ENCODE measurements at regions not wholly inside any gene's neighbourhood (a gene's known extent, or its start where the extent isn't known, plus 50 kb on each side); places are given as distances from the start of the nearest gene placed in this dataset.

- no peaks in the 10 kb centered on the region for H3K4me1 ChIP-seq (ENCODE audit: control insufficient read depth, insufficient read depth, low read length)
- H3K4me3 ChIP-seq (ENCODE audit: low read length) = no peak overlapping the region
- H3K9me3 ChIP-seq (ENCODE audit: control insufficient read depth, insufficient read depth, low read length) = no peaks in the 10 kb centered on the region
- DNase-seq (ENCODE audit: low read depth, low spot score) = no peak
- no peaks in the 10 kb centered on the region for H3K36me3 ChIP-seq (ENCODE audit: control insufficient read depth, insufficient read depth, low read length)
- H3K27me3 ChIP-seq (ENCODE audit: control insufficient read depth, insufficient read depth, low read length) = no peaks in the 10 kb centered on the region
- H3K27ac ChIP-seq (ENCODE audit: low read length) = no peak overlapping the region
- no CpG with 5 or more reads among the region's 5 CpGs for WGBS (ENCODE audit: insufficient coverage, insufficient read length)
Observed at GRCh38 chr18:77716282-77716681, 466.6 kb downstream of the GALR1 start.

GRCh38 chr18:77733292-77733903 is 483.8 kb downstream of the GALR1 start:
- WGBS (ENCODE audit: insufficient coverage, insufficient read length) = no CpG with 5 or more reads among the region's 19 CpGs
- no peaks in the 10 kb centered on the region for H3K27me3 ChIP-seq (ENCODE audit: control insufficient read depth, insufficient read depth, low read length)
- H3K36me3 ChIP-seq (ENCODE audit: control insufficient read depth, insufficient read depth, low read length) = no peaks in the 10 kb centered on the region
- no peak overlapping the region for H3K27ac ChIP-seq (ENCODE audit: low read length)
- no peaks in the 10 kb centered on the region for H3K4me1 ChIP-seq (ENCODE audit: control insufficient read depth, insufficient read depth, low read length)
- peak; percentile 13 for DNase-seq (ENCODE audit: low read depth, low spot score)
- H3K4me3 ChIP-seq (ENCODE audit: low read length) = no peak overlapping the region
- H3K9me3 ChIP-seq (ENCODE audit: control insufficient read depth, insufficient read depth, low read length) = no peaks in the 10 kb centered on the region

GRCh38 chr18:77736842-77737241 is 487.2 kb downstream of the GALR1 start:
- H3K27me3 ChIP-seq (ENCODE audit: control insufficient read depth, insufficient read depth, low read length) = no peaks in the 10 kb centered on the region
- DNase-seq (ENCODE audit: low read depth, low spot score) = no peak
- no peak overlapping the region for H3K4me3 ChIP-seq (ENCODE audit: low read length)
- no peaks in the 10 kb centered on the region for H3K4me1 ChIP-seq (ENCODE audit: control insufficient read depth, insufficient read depth, low read length)
- H3K27ac ChIP-seq (ENCODE audit: low read length) = no peak overlapping the region
- WGBS (ENCODE audit: insufficient coverage, insufficient read length) = no CpG with 5 or more reads among the region's 4 CpGs
- no peaks in the 10 kb centered on the region for H3K36me3 ChIP-seq (ENCODE audit: control insufficient read depth, insufficient read depth, low read length)
- H3K9me3 ChIP-seq (ENCODE audit: control insufficient read depth, insufficient read depth, low read length) = no peaks in the 10 kb centered on the region

- Histone ChIP-seq H3K36me3 (ENCODE audit: control insufficient read depth, insufficient read depth, low read length) (no peaks in the 10 kb centered on the region), H3K4me3 (ENCODE audit: low read length) (no peak overlapping the region), H3K9me3 (ENCODE audit: control insufficient read depth, insufficient read depth, low read length) (no peaks in the 10 kb centered on the region), H3K27ac (ENCODE audit: low read length) (no peak overlapping the region), H3K4me1 (ENCODE audit: control insufficient read depth, insufficient read depth, low read length) (no peaks in the 10 kb centered on the region), H3K27me3 (ENCODE audit: control insufficient read depth, insufficient read depth, low read length) (no peaks in the 10 kb centered on the region)
- no peak for DNase-seq (ENCODE audit: low read depth, low spot score)
- no CpG with 5 or more reads among the region's 7 CpGs for WGBS (ENCODE audit: insufficient coverage, insufficient read length)
Observed at GRCh38 chr18:77737405-77737804, 487.8 kb downstream of the GALR1 start.

GRCh38 chr18:77749089-77749488 is 499.4 kb downstream of the GALR1 start:
- Histone ChIP-seq H3K27me3 (ENCODE audit: control insufficient read depth, insufficient read depth, low read length) (no peaks in the 10 kb centered on the region), H3K9me3 (ENCODE audit: control insufficient read depth, insufficient read depth, low read length) (no peaks in the 10 kb centered on the region), H3K4me1 (ENCODE audit: control insufficient read depth, insufficient read depth, low read length) (0 out of 2 replicates have a peak, but pooled peaks cover 2% of the 10 kb centered on the region), H3K36me3 (ENCODE audit: control insufficient read depth, insufficient read depth, low read length) (no peaks in the 10 kb centered on the region), H3K27ac (ENCODE audit: low read length) (no peak overlapping the region), H3K4me3 (ENCODE audit: low read length) (no peak overlapping the region)
- no peak for DNase-seq (ENCODE audit: low read depth, low spot score)
- no CpG with 5 or more reads among the region's 6 CpGs for WGBS (ENCODE audit: insufficient coverage, insufficient read length)

- H3K9me3 ChIP-seq (ENCODE audit: control insufficient read depth, insufficient read depth, low read length) = no peaks in the 10 kb centered on the region
- DNase-seq (ENCODE audit: low read depth, low spot score) = no peak
- H3K36me3 ChIP-seq (ENCODE audit: control insufficient read depth, insufficient read depth, low read length) = no peaks in the 10 kb centered on the region
- H3K27me3 ChIP-seq (ENCODE audit: control insufficient read depth, insufficient read depth, low read length) = no peaks in the 10 kb centered on the region
- H3K27ac ChIP-seq (ENCODE audit: low read length) = no peak overlapping the region
- no CpG with 5 or more reads among the region's 7 CpGs for WGBS (ENCODE audit: insufficient coverage, insufficient read length)
- H3K4me3 ChIP-seq (ENCODE audit: low read length) = no peak overlapping the region
- H3K4me1 ChIP-seq (ENCODE audit: control insufficient read depth, insufficient read depth, low read length) = 0 out of 2 replicates have a peak, but pooled peaks cover 2% of the 10 kb centered on the region
Observed at GRCh38 chr18:77750006-77750405, 500.4 kb downstream of the GALR1 start.

GRCh38 chr18:77754475-77755044 is 504.9 kb downstream of the GALR1 start:
- H3K9me3 ChIP-seq (ENCODE audit: control insufficient read depth, insufficient read depth, low read length) = no peaks in the 10 kb centered on the region
- WGBS (ENCODE audit: insufficient coverage, insufficient read length) = no CpG with 5 or more reads among the region's 7 CpGs
- H3K4me3 ChIP-seq (ENCODE audit: low read length) = no peak overlapping the region
- H3K4me1 ChIP-seq (ENCODE audit: control insufficient read depth, insufficient read depth, low read length) = peaks cover 4% of the 10 kb centered on the region; the same call in 1 of the 2 replicates
- DNase-seq (ENCODE audit: low read depth, low spot score) = no peak
- H3K27me3 ChIP-seq (ENCODE audit: control insufficient read depth, insufficient read depth, low read length) = no peaks in the 10 kb centered on the region
- no peaks in the 10 kb centered on the region for H3K36me3 ChIP-seq (ENCODE audit: control insufficient read depth, insufficient read depth, low read length)
- no peak overlapping the region for H3K27ac ChIP-seq (ENCODE audit: low read length)

GRCh38 chr18:77755187-77755586 is 505.5 kb downstream of the GALR1 start:
- WGBS (ENCODE audit: insufficient coverage, insufficient read length) = no CpG with 5 or more reads among the region's 6 CpGs
- DNase-seq (ENCODE audit: low read depth, low spot score) = no peak
- Histone ChIP-seq H3K27ac (ENCODE audit: low read length) (no peak overlapping the region), H3K27me3 (ENCODE audit: control insufficient read depth, insufficient read depth, low read length) (no peaks in the 10 kb centered on the region), H3K9me3 (ENCODE audit: control insufficient read depth, insufficient read depth, low read length) (no peaks in the 10 kb centered on the region), H3K4me3 (ENCODE audit: low read length) (no peak overlapping the region), H3K36me3 (ENCODE audit: control insufficient read depth, insufficient read depth, low read length) (no peaks in the 10 kb centered on the region), H3K4me1 (ENCODE audit: control insufficient read depth, insufficient read depth, low read length) (peaks cover 4% of the 10 kb centered on the region; the same call in 1 of the 2 replicates)

- Histone ChIP-seq H3K27ac (ENCODE audit: low read length) (no peak overlapping the region), H3K27me3 (ENCODE audit: control insufficient read depth, insufficient read depth, low read length) (no peaks in the 10 kb centered on the region), H3K9me3 (ENCODE audit: control insufficient read depth, insufficient read depth, low read length) (no peaks in the 10 kb centered on the region), H3K4me3 (ENCODE audit: low read length) (no peak overlapping the region), H3K4me1 (ENCODE audit: control insufficient read depth, insufficient read depth, low read length) (peaks cover 2% of the 10 kb centered on the region; the same call in 1 of the 2 replicates), H3K36me3 (ENCODE audit: control insufficient read depth, insufficient read depth, low read length) (no peaks in the 10 kb centered on the region)
- no peak for DNase-seq (ENCODE audit: low read depth, low spot score)
Observed at GRCh38 chr18:77761332-77761731, 511.7 kb downstream of the GALR1 start.

- DNase-seq (ENCODE audit: low read depth, low spot score) = no peak
- no peaks in the 10 kb centered on the region for H3K36me3 ChIP-seq (ENCODE audit: control insufficient read depth, insufficient read depth, low read length)
- H3K27ac ChIP-seq (ENCODE audit: low read length) = no peak overlapping the region
- peaks cover 2% of the 10 kb centered on the region; the same call in 1 of the 2 replicates for H3K4me1 ChIP-seq (ENCODE audit: control insufficient read depth, insufficient read depth, low read length)
- H3K9me3 ChIP-seq (ENCODE audit: control insufficient read depth, insufficient read depth, low read length) = no peaks in the 10 kb centered on the region
- H3K4me3 ChIP-seq (ENCODE audit: low read length) = no peak overlapping the region
- H3K27me3 ChIP-seq (ENCODE audit: control insufficient read depth, insufficient read depth, low read length) = no peaks in the 10 kb centered on the region
- no CpG with 5 or more reads among the region's 1 CpG for WGBS (ENCODE audit: insufficient coverage, insufficient read length)
Observed at GRCh38 chr18:77762014-77762413, 512.4 kb downstream of the GALR1 start.

GRCh38 chr18:77762642-77763041 is 513.0 kb downstream of the GALR1 start:
- no peaks in the 10 kb centered on the region for H3K9me3 ChIP-seq (ENCODE audit: control insufficient read depth, insufficient read depth, low read length)
- H3K27me3 ChIP-seq (ENCODE audit: control insufficient read depth, insufficient read depth, low read length) = no peaks in the 10 kb centered on the region
- peaks cover 2% of the 10 kb centered on the region; the same call in 1 of the 2 replicates for H3K4me1 ChIP-seq (ENCODE audit: control insufficient read depth, insufficient read depth, low read length)
- WGBS (ENCODE audit: insufficient coverage, insufficient read length) = no CpG with 5 or more reads among the region's 6 CpGs
- DNase-seq (ENCODE audit: low read depth, low spot score) = no peak
- no peak overlapping the region for H3K4me3 ChIP-seq (ENCODE audit: low read length)
- H3K36me3 ChIP-seq (ENCODE audit: control insufficient read depth, insufficient read depth, low read length) = no peaks in the 10 kb centered on the region
- no peak overlapping the region for H3K27ac ChIP-seq (ENCODE audit: low read length)
